ENCODE measurements at regions not wholly inside any gene's neighbourhood (a gene's known extent, or its start where the extent isn't known, plus 50 kb on each side); places are given as distances from the start of the nearest gene placed in this dataset.
"Not testable (repeated sequence)": the region's sequence is repeated elsewhere in the genome, so short reads cannot be mapped to it uniquely, and the experiment has no call there.

DNA sequence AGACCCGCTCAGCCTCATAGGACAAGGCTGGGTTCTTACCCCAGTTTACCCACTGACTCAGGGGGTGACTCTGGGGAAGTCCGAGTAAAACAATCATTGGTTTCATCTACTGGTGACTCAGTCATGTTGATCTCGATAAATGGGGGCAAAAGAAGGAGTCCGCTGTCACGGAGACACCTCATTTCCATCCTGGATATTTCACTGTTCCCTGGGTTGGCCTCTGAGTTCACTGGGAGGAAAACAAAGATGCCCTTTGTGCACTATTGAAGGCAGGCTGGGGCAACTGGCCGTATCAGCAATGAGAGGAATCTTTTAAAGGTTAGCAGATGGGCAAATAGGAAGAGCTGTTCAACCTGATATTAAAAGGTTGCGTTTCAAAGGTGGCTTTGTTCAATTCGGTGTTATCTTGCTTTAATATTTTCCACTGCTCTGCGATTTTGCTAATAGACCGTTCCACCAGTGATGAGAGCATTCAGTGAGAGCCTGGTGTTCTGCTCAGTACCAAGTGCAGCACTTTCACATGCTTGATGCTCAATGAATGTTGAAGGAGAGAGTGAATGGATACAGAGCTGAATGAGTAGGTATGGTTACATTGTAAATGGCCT lies 110.2 kb upstream of the EGFLAM start:
- DNase-seq (ENCODE audit: low read depth in 3 of 3), result no peak

DNA sequence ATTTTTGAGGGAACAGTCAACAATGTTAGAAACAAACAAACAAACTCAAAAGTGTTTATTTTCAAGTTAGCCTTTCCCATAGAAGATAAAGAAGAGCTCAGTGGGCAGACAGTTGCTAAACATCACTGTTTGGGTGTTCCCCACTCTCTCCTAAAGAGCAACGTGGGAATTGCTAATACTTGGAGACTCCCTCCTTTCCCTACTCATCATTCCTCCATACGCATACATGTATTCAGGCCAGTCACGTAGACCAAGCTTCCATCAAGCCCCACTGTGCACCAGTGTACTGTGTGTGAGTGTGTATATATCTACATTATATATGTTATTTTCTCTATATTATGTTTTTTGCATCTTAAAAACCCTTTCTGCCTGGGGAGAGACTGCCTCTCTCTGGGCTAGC lies 115.0 kb upstream of the EGFLAM start:
- DNase-seq (ENCODE audit: low read depth in 3 of 3), result no peak

DNA sequence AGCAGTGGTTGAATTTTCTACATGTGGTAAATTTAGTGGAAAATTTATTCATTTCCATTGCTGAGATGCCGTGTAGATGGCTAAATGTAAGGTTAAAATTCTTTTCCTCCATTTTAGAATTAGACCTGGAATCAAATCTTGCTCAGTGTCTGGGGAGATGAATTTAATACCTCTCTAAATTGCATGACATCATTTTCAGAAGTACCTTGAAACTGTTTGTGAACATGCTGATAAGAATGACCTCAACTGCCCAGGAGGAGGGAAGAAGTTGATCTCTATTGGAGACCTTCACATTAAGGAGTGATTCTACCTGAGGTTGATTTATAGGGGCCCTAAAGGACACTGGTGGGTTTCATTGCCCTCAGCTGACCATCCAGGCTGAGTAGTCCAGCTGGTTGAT lies 116.7 kb upstream of the EGFLAM start:
- no peak for DNase-seq (ENCODE audit: low read depth in 3 of 3)

DNA sequence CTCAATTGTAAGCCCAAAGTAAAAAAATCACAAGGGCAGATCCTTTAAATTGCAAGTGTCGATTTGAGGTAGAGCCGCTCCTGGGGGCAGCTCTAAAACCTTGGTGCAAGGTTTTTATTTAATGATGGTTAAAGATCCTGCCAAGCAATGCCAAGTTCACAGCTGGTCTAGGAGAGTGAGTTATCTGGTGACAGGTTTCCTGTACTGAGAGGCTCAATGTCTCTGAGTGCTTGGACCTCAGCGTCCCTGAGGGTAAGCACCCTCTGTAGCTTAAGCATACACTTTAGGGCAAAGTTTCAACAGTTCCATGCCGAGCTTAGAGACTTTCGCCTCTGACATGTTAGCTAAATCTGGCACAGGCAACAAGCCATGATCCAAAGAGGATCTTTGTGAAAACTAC lies 119.8 kb upstream of the EGFLAM start:
- DNase-seq (ENCODE audit: low read depth in 3 of 3), result no peak

DNA sequence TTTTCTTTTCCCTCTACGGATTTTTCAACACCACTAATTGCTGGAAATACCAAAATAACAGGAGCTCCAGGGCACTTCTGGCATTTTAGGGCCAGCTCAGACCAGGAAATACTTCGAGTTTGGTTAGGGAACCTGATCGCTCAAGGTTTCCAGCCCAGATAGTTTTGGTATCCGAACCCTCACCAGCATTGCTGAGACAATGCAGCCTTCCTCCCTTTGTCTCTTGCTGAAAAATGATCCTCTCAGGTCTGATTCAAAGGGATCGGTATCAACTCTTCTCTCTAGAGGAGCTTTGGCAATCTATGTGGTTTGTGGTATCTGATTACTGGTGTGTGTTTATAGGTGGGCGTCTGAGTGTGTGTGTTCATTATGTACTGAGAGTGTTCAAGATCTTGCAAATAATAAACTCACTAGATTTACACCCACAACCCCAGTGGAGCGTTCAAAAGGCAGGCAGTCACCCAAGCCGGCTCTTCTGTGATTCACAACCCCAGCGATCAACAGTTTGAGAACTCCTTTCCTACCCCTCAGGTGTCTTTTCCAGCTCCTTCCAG lies 122.8 kb upstream of the EGFLAM start:
- DNase-seq (ENCODE audit: low read depth in 3 of 3), result no peak

DNA sequence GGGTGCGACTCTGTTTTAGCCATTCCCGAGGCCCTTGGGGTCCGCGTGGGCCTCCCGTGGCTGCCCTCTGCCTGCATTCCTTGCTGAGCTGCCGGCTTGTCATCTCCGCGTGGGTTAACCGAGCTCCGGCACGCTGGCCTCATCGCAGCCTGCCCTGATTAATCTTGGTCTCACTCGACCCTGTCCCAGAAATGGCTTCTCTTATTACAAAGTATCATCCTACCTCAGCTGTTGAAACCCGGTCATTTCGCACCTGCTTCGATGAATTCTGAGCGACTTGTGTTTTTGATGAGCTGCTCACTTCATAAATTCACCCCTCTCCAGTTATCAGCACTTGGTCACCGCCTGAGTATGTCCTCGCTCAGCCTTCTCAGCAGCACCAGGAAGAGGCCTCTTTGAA lies 123.5 kb upstream of the EGFLAM start:
- DNase-seq (ENCODE audit: low read depth in 3 of 3), result no peak

DNA sequence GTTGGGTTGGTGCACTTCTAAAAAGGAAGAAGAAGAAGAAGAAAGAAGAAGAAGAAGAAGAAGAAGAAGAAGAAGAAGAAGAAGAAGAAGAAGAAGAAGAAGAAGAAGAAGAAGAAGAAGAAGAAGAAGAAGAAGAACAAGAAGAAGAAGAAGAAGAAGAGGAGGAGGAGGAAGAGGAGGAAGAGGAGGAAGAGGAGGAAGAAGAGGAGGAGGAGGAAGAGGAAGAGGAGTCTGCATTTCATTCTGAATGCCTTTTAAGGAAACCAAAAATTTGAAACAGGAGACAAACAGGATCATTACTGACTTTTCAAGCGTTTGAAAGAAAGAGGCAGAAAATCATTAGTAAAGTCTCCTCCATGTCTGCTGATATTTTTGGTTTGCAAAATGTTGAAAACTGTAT lies 124.1 kb upstream of the EGFLAM start:
- not testable (repeated sequence) for DNase-seq (ENCODE audit: low read depth in 3 of 3)

DNA sequence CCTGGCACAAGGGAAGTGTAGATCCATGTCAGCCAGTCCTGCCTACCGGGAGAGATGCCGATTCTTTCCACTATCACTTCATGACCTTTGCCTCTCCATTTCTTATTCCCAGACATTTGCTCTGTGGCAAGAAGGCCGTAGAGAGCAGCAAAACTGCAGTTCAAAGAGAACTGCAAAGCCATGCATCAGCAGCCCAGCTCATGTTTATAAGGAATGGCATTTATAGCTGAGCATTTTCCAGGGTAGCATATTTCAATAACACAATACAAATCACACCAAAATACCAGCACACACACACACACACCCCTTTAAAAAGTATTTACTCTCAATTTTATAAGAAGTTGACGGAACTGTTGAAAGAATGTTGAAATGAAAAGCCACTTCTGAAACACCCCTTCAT lies 126.7 kb upstream of the EGFLAM start:
- no peak for DNase-seq (ENCODE audit: low read depth in 3 of 3)

DNA sequence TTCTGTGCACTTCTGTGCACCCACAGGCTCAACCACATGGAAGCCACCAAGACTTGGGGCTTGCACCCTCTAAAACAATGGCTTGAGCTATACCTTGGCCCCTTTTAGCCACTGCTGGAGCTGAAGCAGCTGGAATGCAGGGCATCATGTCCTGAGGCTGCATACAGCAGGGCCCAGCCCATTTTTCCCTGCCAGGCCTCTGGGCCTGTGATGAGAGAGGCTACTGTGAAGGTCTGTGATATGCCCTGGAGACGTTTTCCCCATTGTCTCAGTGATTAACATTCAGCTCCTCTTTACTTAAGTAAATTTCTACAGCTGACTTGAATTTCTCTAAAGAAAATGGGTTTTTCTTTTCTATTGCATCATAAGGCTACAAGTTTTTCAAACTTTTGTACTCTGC lies 134.0 kb upstream of the EGFLAM start:
- DNase-seq (ENCODE audit: low read depth in 3 of 3), result no peak

DNA sequence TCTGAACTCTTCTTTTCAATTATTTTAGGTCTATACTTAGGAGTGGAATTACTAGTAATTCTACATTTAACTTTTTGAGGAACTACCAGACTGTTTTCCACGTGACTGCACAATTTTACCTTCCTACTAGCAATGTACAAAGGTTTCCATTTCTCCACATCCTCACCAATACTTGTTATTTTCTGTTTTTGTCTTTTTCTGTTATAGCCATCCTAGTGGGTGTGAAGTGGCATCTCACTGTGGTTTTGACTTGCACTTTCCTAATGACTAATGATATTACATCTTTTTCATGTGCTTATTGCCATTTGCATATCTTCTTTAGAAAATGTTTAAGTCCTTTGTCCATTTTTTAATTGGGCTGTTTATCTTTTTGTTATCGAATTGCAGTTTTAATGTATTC lies 136.9 kb upstream of the EGFLAM start:
- no peak for DNase-seq (ENCODE audit: low read depth in 3 of 3)

DNA sequence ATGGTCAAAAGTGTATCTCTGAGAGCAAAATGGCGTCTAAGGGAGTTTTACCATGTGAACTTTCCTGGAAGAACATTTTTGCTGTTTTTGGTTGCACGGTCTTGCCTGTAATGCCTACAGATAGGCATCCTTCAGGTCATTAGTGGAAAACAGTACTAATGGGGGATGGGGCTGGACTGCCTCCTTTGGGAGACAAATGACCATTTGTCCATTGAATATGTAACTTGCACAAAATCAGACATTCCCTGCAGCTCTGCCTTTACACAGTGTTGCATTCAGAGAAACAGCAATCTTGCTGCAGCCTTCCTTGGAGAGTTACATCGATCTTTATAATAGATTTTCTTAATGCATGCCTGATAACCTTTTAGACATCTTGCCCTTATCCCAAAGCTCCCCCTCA lies 138.5 kb upstream of the EGFLAM start:
- DNase-seq (ENCODE audit: low read depth in 3 of 3), result no peak

DNA sequence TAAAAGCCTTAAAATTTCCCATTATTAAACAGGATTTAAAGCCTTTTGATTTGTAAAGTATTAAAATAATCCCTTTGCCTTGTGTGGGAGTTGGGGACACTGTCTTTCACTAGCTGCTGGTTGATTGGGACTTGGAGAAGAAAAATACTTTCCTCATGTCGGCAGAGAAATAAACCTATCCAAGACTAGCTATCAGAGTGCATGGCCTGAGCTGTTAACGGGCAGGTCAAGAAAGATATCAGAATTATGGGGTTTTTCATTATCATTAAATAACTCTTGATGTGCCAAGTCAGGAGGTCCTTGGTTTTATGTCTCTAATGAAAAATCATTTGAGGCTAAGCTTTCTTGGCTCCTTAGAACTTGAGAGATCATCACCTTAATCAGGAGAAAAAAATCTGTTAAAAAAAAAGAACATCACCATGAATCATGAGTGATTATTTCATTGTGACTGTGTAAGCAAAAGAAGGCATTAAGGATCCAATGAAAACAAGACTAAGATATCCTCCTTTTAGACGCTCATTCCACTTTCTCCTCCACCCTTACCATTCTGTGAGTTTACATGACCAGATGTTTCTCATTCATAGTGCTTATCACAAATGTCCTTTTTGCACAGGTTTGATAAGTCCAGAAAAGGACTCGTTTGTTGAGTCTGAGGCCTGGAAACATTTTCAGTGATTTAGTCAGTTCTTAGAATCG lies 140.4 kb upstream of the EGFLAM start:
- DNase-seq (ENCODE audit: low read depth in 3 of 3), result no peak

DNA sequence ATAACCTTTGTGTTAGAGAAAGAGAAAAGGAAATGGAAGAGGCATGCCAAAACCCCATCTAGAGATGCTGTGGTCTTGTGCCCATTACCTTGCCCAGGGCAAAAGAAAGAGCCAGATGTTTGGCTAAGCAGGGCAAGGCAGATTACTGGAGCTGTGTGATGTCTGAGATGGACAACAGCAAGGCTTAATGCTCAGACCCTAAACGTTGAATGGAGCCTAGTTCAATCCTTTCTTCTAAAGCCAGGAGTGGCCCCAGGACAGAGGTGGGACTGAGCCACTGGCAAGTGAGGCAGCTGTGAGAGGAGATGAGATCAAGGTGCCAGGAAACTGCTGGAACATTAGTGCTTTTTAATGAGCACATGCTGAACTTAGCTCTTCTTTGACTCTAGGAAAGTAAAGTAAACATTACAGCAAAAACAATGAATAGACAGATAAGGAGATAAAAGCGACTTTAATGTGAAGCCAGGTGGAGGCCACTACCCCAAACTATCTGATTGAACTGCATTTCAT lies 143.0 kb upstream of the EGFLAM start:
- DNase-seq (ENCODE audit: low read depth in 3 of 3), result no peak

DNA sequence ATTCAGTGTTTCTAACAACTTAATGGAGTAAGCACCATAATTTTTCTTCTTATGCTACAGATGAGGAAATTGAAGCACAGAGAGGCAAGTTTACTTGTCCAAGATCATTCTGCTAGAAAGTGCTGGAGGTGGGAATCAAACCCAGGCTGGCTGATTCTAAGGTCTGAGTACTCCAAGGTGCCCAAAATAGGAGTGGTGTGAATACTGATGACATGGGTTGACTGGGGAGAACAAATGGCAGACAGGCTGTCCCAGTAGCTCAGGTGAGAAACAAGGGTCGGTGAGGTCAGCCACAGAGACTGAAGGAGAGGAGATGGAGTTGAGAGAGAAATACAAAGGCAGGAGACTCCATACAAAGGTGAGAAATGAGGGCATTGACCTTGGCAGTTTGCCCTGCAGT lies 144.5 kb upstream of the EGFLAM start:
- no peak for DNase-seq (ENCODE audit: low read depth in 3 of 3)

DNA sequence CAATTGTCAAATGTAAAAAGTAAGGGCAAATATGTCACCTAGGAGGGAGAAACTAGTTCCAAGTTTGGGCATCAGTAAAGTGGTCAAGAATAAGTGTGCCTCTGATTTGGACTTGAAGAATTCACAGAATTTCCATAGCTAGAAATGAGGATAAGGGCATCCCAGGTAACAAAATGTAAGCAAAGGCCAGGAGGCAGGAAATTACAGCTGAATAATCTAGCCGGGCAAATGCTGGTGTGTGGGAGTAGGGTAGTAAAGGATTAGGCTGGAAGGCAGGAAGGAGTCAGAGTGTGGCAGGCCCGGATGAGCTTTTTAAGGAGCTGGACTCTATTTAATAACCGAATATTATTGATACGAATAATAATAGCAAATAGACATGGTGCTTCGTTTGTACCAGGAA lies 144.9 kb upstream of the EGFLAM start:
- no peak for DNase-seq (ENCODE audit: low read depth in 3 of 3)

DNA sequence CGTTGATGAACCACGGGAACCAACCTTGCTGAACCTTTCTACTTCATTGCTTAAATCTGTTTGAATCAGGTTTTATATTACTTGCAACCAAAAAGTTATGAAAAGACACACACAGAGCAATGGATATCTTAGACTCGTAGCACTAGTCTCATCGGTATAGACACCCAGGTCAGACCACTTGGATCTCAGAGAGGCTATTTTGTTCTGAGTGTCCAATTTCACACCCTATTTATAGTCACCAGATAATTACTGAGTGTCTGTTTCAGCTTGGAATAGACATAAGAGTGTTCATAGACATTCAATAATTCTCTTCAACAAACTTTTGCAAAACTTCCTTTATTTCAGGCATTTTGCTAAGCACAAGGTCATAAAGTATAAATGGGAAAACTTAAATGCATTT lies 145.4 kb upstream of the EGFLAM start:
- DNase-seq (ENCODE audit: low read depth in 3 of 3), result no peak

DNA sequence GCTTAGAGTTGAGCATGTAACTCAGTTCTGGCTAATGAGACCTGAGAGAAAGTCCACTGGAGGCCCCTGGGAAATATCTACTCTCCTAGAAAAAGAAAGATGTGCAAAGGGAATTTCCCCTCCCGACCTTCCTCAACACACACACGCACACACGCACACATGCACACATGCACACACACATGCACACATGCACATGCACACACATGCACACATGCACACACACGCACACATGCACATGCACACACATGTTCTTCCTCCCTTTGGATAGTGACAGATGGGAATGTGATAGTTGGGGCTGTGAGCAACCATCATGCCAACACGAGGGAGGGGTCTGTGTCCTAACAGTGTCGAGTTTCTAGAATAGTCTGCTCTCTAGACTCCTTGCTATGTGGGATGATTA lies 148.2 kb upstream of the EGFLAM start:
- DNase-seq (ENCODE audit: low read depth in 3 of 3), result no peak

DNA sequence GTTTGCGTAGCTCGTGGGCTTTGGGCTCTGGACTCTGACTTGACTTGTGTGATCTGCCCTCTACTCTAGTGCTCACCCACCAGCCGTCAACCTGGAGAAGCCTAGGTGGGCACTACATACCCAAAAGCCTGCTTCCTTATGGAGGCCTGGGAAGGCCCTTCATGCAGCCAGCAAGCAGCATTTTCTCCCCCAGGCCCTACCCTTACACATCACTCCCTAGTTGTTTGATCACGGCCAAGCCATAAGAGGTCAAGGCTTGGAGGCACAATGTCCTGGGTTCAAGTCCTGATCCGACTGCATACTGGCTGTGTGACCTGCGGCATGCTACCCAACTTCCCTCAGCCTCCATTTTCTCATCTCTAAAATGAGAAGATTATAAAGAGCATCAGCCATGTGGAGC lies 151.3 kb upstream of the EGFLAM start:
- no peak for DNase-seq (ENCODE audit: low read depth in 3 of 3)

DNA sequence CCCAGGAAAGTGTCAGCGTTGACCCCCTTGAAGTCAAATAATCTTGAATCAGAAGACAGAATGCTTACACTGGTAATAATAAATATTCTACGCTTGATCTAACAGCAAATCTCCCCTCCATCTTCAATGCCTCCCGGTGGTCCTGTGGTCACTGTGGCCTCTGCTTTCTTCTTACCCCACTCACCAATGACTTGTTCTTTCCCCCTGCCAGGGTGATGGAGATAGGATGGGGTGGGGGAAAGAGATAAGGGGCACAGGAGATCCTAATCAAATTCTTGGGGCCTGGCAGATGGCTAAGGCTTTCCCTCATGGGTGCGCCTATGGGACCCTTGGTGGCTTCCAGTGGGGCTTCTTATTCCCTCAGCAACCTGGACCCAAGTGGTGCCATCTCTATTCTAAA lies 152.6 kb upstream of the EGFLAM start:
- no peak for DNase-seq (ENCODE audit: low read depth in 3 of 3)

DNA sequence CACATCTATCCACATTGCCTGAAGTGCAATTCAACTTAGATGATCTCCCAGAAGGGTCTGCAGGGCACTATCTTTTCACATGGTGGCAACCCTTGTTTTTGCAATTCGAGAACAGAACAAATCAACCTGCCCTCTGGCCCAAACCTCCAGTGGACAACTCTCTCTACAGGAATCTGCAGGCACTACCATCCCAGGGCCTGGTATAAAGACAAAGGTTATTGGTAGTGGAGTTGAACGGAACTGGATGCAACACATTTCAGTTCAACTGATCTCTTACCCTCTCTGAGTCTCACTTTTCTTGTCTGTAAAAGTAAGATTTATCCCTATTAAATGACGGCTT lies 153.2 kb upstream of the EGFLAM start:
- no peak for DNase-seq (ENCODE audit: low read depth in 3 of 3)

DNA sequence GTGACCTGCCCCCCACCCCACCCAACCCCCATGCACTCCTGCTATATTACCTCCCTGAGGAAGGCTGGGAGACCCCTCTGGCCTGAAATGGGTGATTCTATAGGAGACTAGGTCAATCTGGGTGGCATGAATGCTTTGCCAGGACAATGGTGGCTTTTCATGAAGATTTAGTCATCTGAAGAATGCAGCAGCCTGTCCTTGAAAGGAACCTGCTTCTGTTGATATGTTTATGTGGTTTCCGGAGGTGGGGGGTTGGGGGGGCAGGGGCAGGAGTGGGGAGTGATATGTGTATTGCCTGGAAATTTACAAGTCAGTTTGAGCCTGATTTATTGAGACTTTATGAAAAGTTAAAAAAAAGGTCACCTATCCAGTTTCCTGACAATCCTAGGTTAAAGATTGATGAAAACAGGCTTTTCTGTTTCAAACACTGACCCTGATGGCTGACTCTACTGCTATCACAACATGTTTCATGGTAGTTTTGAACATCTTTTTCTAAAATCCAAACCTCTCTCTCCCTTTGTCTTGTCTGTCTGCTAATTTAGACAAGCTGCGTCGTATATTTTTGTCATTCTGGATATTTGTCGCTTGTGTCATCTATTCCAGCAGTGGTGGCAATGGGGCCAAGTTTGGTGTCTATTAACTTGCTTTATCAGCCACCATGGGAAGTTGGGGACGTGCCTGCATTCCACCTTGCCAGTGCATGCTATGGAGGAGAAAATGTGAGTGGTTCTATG lies 153.7 kb upstream of the EGFLAM start:
- DNase-seq (ENCODE audit: low read depth in 3 of 3), result no peak

DNA sequence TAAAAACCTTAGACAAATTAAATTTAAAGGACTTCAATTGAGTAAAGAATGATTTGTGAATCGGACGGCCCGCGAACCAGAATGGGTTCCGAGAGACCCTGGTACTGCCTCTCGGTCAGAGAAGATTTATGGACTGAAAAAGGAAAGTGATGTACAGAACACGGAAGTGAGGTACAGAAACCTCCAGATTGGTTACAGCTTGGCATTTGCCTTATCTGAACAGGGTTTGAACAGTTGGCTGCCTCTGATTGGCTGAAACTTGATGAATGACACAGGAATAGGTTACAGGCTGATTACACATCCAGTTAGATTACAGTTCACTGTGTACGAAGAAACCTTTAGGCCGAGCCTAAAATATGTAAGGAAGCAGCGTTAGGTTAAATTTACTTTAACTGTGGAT lies 156.5 kb upstream of the EGFLAM start:
- no peak for DNase-seq (ENCODE audit: low read depth in 3 of 3)

Data from stimulated activated CD4-positive, alpha-beta T cell treated with anti-CD3 and anti-CD28 coated beads, TNF-alpha, amount 100 ng/mL, for 4 hours (primary cell).